ENCODE measurements at regions not wholly inside any gene's neighbourhood (a gene's known extent, or its start where the extent isn't known, plus 50 kb on each side); places are given as distances from the start of the nearest gene placed in this dataset.
"Not testable (repeated sequence)": the region's sequence is repeated elsewhere in the genome, so short reads cannot be mapped to it uniquely, and the experiment has no call there.

DNA sequence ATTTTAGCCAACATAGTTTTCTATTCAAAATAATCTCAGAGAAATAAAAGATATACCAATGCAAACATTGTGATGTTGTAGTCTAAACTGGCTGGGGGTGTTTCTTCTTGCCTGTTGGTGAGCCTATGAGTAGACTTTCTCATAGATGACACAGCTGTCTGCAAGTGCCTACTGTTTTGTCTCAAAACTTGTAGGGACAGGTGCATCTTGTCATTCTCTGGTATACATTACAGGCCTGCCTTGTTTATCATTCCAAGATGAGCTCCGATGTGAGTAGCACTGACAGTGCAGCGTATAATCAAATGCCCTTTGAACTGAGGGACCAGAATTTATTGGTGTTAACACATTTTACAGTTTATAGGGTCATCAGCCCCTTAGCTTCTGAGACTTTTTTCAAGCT, 353.8 kb downstream of the PRDM5 start:
- no peak for DNase-seq (ENCODE audit: low read depth, low spot score)
- Mint-ChIP-seq H3K27me3 (ENCODE audit: low read depth) (no peaks in the 10 kb centered on the region), H3K4me3 (no peak overlapping the region), H3K4me1 (no peaks in the 10 kb centered on the region), H3K27ac (ENCODE audit: unreplicated experiment) (no peak overlapping the region), H3K36me3 (ENCODE audit: low read depth) (peaks cover 7% of the 10 kb centered on the region), H3K9me3 (peaks cover 9% of the 10 kb centered on the region)
- no peak for TF ChIP-seq CTCF (conservative IDR thresholded peaks at IDR 0.05)

DNA sequence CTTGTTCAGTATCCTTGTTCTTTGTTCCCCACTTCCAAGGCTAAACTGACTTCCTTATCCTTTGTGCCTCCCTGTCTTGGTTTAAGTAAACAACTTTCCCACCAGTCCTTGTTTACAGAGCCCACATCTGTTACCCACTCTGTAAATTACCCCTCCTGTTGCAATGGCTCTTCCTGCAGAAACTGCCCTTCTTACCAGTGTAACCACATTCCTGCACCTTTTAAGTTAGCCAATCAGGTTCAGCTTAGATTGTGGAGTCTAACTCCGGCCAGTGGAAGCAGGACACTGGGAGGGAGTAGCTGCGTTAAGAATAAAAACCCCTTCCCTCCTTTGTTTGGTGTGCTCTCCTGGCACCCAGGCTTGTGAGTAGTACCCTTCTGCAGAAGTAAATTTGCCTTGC, 360.9 kb downstream of the PRDM5 start:
- peaks cover 8% of the 10 kb centered on the region for H3K9me3 Mint-ChIP-seq
- no peaks in the 10 kb centered on the region for H3K27me3 Mint-ChIP-seq (ENCODE audit: low read depth)
- H3K4me1 Mint-ChIP-seq: no peaks in the 10 kb centered on the region
- no peak for DNase-seq (ENCODE audit: low read depth, low spot score)
- peaks cover 9% of the 10 kb centered on the region for H3K36me3 Mint-ChIP-seq (ENCODE audit: low read depth)
- H3K4me3 Mint-ChIP-seq: no peak overlapping the region
- TF ChIP-seq CTCF (conservative IDR thresholded peaks at IDR 0.05): no peak
- no peak overlapping the region for H3K27ac Mint-ChIP-seq (ENCODE audit: unreplicated experiment)

DNA sequence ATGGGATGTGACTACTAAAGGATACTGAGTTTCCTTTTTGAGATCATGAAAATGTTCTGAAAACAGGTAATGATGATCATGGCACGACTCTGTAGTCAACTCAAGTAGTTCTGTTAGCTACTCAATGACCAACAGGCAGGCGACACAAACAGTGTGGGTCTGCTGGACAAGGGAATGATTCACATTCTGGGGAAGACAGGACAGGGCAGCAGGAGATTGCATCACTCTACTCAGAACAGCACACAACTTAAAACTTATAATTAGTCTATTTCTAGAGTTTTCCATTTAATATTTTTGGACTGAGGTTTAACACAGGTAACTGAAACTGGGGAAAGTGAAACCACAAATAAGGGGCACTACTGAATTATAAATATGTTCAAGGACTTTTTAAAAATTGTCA, 365.2 kb downstream of the PRDM5 start:
- TF ChIP-seq CTCF (conservative IDR thresholded peaks at IDR 0.05): no peak
- Mint-ChIP-seq H3K4me3 (no peak overlapping the region), H3K36me3 (ENCODE audit: low read depth) (peaks cover 9% of the 10 kb centered on the region), H3K4me1 (no peaks in the 10 kb centered on the region), H3K9me3 (peaks cover 6% of the 10 kb centered on the region), H3K27me3 (ENCODE audit: low read depth) (no peaks in the 10 kb centered on the region), H3K27ac (ENCODE audit: unreplicated experiment) (no peak overlapping the region)
- DNase-seq (ENCODE audit: low read depth, low spot score): no peak

DNA sequence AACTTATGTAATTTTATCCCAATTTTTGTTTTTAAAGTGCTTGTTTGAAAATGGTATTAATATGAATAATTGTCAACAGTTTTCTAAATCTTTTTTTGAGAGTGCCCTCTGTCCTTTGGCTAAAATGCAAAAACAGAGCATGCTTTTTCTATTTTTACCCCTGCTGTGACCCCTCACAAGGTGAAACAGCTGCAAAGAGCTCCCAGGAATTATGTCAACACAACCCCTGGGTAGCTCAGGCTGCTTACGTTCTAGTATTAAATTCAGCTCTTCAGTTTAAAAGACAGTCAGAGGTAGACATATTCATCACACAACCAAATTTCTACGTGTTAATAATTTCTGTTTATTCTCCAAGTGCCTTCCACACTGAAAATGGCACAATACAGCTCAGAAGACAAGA, 367.5 kb downstream of the PRDM5 start:
- Mint-ChIP-seq H3K4me3 (no peak overlapping the region), H3K9me3 (no peaks in the 10 kb centered on the region), H3K4me1 (no peaks in the 10 kb centered on the region), H3K27ac (ENCODE audit: unreplicated experiment) (no peak overlapping the region), H3K36me3 (ENCODE audit: low read depth) (peaks cover 3% of the 10 kb centered on the region), H3K27me3 (ENCODE audit: low read depth) (no peaks in the 10 kb centered on the region)
- no peak for DNase-seq (ENCODE audit: low read depth, low spot score)
- TF ChIP-seq CTCF (conservative IDR thresholded peaks at IDR 0.05): no peak

DNA sequence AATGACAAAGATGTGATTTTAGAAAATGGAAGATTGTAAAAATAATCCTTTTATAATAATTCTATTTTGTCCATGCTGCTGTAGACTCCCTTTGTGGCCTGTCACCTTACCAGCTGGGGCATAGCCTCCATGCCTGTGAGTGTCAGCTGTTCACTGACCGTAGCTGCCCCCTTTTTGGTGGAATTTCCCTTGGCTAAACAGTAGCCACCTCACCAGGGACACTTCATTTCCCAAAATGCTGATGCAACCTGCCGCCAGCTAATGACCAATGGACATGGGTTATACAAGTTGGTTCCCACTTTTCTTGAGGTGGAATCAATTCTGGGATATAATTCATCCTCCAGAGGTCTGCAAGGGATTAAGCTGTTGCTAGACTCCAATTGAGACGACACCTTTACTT, 368.4 kb downstream of the PRDM5 start:
- Mint-ChIP-seq H3K27me3 (ENCODE audit: low read depth) (no peaks in the 10 kb centered on the region), H3K4me1 (peaks cover 9% of the 10 kb centered on the region), H3K27ac (ENCODE audit: unreplicated experiment) (no peak overlapping the region), H3K4me3 (no peak overlapping the region), H3K9me3 (no peaks in the 10 kb centered on the region), H3K36me3 (ENCODE audit: low read depth) (peaks cover 2% of the 10 kb centered on the region)
- TF ChIP-seq CTCF (conservative IDR thresholded peaks at IDR 0.05): no peak
- no peak for DNase-seq (ENCODE audit: low read depth, low spot score)

DNA sequence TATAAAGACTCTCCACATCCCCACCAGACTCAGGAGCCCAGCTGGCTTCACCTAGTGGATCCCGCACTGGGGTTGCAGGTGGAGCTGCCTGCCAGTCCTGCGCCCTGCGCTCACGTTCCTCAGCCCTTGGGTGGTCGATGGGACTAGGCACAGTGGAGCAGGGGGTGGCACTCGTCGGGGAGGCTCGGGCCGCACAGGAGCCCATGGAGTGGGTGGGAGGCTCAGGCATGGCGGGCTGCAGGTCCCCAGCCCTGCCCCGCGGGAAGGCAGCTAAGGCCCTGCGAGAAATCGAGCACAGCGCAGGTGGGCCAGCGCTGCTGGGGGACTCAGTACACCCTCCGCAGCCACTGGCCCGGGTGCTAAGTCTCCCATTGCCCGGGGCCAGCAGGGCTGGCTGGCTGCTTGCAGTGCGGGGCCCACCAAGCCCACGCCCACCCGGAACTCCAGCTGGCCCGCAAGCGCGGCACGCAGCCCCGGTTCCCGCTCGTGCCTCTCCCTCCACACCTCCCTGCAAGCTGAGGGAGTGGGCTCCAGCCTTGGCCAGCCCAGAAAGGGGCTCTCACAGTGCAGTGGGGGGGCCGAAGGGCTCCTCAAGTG, 371.8 kb downstream of the PRDM5 start:
- DNase-seq (ENCODE audit: low read depth, low spot score); H3K36me3 Mint-ChIP-seq (ENCODE audit: low read depth); H3K27ac Mint-ChIP-seq (ENCODE audit: unreplicated experiment); H3K27me3 Mint-ChIP-seq (ENCODE audit: low read depth); H3K4me3 Mint-ChIP-seq; H3K9me3 Mint-ChIP-seq: not testable (repeated sequence)
- peaks cover 21% of the 10 kb centered on the region for H3K4me1 Mint-ChIP-seq

Data from neural crest cell (in vitro differentiated cells).